Activated CD8-positive, alpha-beta memory T cell treated with anti-CD3 and anti-CD28 coated beads for 48 hours (primary cell): ENCODE measurements at regions not wholly inside any gene's neighbourhood (a gene's known extent, or its start where the extent isn't known, plus 50 kb on each side); places are given as distances from the start of the nearest gene placed in this dataset.

ENCODE experiments used
- DNase-seq, 3 experiments: peaks; one replicate each; pipeline ENCODE4 v3.0.0-alpha.2; 2020; ENCODE audit warnings: low read depth in 2 of 3, low spot score in 2 of 3

- no peak for DNase-seq
These were observed 112.2 kb downstream of the BCOR start for GRCh38 chrX:39985551-39985950.

GRCh38 chrX:39988496-39988895, 109.3 kb downstream of the BCOR start:
- no peak for DNase-seq

GRCh38 chrX:39990388-39990787, 107.4 kb downstream of the BCOR start:
- DNase-seq: no peak

- no peak for DNase-seq
These were observed 105.5 kb downstream of the BCOR start for GRCh38 chrX:39992300-39992699.

- DNase-seq: no peak
These were observed 102.3 kb downstream of the BCOR start for GRCh38 chrX:39995457-39995856.

GRCh38 chrX:39996536-39996935, 101.2 kb downstream of the BCOR start:
- no peak for DNase-seq

- DNase-seq: no peak
These were observed 98.9 kb downstream of the BCOR start for GRCh38 chrX:39998636-39999406.
